Posterior vena cava (tissue), 2 donors: ENCODE measurements at regions not wholly inside any gene's neighbourhood (a gene's known extent, or its start where the extent isn't known, plus 50 kb on each side); places are given as distances from the start of the nearest gene placed in this dataset.
"Not testable (repeated sequence)": the region's sequence is repeated elsewhere in the genome, so short reads cannot be mapped to it uniquely, and the experiment has no call there.

Experiments used
- DNase-seq: peaks from one replicate; pipeline ENCODE4 v3.0.0-alpha.2; 2020; ENCODE audit warnings: low spot score
- intact Hi-C, 2 donors: fragments of 100-400 bp; cut with DNase I; formaldehyde crosslinking; loops; one replicate each; pipeline versions ENCODE4 v1.14.1 to v1.14.2; 2022 to 2023
- donor health status: DM: yes; HTN: yes; CAD: no.
- donor health status: DM: yes; HTN: yes; CAD: no.

DNA sequence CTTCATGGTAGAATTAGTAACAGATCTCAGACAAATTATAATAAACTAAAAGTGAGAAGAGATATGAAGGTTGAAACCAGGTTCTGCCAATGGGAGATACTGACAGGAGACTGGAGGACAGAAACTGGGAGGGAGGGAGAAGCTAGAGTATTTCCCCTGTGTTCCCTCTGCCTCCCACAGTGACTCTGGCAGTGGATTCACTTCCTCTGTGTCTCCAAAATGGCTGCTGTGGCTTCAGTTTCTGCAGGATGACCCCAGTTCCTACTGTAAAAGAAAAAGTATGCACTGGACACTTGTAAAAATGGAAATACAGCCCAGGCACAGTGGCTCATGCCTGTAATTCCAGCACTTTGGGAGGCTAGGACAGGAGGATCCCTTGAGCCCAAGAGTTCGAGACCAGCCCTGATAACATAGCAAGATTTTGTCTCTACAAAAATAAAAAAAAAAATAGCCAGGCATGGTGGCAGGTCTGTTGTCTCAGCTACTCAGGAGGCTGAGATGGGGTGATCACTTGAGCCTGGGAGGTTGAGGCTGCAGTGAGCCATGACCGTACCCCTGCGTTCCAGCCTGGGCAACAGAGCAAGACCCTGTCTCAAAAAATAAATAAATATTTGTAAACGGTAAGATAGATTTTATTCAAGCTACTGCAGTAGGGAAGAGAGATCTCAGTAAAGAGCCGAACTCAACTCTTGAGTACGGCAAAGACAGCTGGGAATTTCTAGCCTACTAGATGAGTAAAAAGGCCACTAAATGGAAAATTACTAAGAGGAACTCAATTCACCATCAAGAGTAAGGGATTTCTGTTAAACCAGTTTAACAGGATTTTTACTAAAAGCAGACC is 156.6 kb upstream of the TRIM24 start:
- no peak for DNase-seq
- intact Hi-C loops, result loop anchor here in 1 of 2 donors (1.0 kb wide), 1 partner anchor 31 kb away; no protein-coding TSS in a partner anchor

DNA sequence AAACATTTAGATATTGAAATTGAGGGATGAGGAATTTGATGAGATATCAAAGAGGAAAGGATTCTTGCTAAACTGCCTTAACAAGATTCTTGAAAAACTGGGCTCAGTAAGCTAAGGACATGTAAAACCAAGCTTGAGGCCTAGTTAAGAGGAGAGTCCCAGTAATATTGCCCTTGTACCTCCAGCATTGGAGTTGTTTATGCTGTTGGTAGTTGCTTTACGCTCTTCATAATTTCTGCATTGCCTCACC is 156.1 kb upstream of the TRIM24 start:
- intact Hi-C loops, result loop anchor here in 1 of 2 donors (1.0 kb wide), 1 partner anchor 32 kb away; no protein-coding TSS in a partner anchor
- DNase-seq, result no peak

DNA sequence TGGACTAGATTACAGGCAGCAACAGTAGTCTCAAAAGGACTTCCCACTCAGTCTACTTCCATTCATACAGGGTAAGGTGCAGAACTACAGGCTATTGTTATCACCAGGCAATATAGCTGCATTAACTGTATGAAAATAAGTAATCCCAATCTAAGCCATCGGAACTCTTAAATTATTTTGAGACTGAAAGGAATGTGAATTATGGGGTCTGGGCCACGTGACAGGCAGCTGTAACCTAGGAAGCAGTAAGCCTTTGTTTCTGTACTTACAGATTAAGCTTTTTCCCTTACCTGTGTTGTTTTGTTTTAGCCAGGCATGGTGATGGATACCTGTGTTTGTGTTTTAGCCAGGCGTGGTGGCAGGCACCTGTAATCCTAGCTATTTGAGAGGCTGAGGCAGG is 152.4 kb upstream of the TRIM24 start:
- DNase-seq, result no peak
- intact Hi-C loops, result no loop called here

DNA sequence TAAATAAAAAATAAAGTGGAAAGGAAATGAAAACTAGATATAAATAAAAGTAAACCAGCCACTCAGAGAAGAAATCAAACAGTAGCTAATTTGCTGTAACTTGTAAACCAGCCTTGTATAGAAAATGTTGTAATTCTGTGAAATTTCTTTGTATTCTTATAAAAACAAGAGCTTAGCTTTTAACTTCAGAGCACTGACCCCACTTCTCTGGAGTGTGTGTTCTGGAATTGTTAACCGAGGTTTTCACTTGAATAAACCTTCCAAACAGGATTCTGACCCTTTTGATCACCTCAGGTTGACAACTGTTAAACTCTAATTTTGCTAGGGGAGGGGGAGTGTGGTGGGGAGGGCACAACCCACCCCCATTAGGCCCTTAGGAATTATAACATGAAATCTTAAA is 151.9 kb upstream of the TRIM24 start:
- intact Hi-C loops, result no loop called here

DNA sequence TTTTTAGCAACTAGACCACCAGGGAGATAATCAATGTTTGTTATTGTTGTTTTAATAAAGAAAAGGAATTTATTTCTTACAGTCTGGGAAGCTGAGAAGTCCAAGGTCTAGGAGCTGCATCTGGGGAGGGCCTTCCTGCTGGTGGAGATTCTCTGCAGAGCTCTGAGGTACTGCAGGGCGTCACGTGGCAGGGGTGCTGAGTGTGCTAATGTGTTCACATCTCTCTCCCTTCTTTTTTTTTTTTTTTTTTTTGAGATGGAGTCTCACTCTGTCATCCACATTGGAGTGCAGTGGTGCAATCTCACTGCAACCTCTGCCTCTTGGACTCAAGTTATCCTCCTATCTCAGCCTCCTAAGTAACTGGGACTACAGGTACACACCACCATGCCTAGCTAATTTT is 150.9 kb upstream of the TRIM24 start:
- DNase-seq, result no peak
- intact Hi-C loops, result no loop called here

More for the DNA sequence above, 151.9 kb upstream of the TRIM24 start:
- DNase-seq, result no peak

DNA sequence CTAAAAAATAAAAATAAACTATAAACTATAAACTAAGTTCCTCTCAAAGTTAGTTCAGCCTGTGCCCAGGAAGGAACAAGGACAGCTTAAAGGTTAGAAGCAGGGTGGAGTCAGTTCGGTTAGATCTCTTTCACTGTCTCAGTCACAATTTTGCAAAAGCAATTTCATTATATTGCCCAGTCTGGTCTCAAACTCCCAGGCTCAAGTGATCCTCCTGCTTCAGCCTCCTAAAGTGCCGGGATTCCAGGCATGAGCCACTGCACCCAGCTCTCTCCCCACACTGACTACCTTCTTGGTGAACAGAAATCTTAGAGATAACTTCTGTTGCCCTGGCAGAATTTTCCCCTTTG is 146.3 kb upstream of the TRIM24 start:
- intact Hi-C loops, result no loop called here
- DNase-seq, result no peak

DNA sequence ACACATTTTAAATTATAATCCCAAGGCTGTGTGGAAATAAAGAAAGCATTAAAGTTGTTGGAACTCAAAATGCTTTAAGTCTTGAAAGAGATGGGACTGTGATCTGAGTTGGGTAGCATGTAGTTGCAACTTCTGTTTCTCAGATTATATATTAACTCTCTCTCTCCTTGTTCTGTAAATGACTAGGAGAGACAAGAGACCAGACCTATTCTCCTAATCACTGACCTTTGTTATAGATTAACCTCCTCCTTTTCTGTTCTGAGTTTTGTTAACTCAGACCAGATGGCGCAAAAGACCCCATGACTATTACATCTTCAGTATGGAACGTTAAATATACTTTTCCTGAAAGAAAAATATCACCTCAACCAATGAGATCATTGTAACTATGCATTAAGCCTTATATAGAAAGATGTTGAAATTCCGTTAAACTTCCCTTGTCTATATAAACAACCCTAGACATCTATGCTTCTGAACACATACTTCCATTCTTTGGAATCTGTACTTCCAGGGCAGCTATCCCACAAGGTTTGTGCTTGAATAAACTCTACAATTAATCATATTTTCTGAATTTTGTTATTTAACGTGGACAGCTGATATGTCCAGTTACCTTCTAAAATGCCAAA is 143.5 kb upstream of the TRIM24 start:
- DNase-seq, result no peak
- intact Hi-C loops, result no loop called here

DNA sequence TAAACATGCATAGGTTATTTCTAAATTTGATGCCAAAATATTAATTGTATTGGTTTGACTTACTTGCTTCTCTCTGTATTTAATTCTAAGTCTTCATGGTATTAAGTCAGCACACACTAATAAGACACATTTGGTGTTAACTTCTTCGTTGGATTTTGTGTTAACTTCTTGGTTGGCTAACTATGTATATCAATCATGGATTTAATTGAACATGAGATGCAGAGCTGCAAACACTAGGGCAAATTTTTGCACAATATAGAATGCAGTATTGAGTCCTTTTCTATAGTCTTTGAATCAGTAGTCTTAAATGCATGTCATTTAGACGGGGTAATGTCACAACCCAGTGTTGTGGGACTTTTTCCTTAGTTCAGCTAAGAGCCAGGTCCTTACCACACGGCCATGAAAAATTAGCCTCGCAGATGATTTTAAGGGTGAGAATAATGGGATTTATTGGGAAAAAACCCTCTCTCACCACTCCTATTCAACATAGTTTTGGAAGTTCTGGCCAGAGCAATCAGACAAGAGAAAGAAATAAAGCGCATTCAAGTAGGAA is 142.9 kb upstream of the TRIM24 start:
- DNase-seq, result no peak
- intact Hi-C loops, result no loop called here

DNA sequence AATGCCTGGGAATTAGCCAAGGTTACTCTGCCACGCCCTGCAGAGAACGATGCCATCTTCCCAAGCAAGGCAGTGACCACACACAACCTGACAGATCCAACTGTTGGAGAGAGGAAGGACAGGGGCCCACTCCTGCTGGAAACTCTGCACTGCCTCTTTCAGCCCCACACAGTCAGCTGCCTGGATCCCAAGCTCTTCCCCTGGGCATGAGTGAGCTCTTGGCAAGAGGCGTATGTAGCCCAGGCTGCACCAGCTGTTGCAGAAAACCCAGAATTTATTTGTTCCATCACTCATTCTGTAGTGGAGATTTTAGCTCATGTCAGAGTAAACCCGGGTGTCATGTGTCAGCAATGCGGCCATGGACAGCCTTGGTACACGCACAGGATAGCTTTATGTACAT is 135.1 kb upstream of the TRIM24 start:
- DNase-seq, result no peak

DNA sequence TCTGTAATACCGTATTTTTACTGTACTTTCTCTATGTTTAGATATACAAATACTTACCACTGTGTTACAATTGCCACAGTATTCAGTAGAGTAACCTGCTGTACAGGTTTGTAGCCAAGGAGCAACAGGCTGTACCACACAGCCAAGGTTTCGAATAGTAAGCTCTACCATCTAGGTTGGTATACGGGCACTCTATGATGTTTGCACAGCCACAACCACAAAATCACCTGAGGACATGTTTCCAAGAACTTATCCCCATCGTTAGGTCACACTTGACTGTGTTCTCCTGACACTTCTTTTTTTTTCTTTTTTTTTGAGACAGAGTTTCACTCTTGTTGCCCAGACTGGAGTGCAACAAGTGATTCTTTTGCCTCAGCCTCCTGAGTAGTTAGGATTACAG is 134.6 kb upstream of the TRIM24 start:
- intact Hi-C loops, result no loop called here

More for the DNA sequence above, 135.1 kb upstream of the TRIM24 start:
- intact Hi-C loops, result no loop called here

DNA sequence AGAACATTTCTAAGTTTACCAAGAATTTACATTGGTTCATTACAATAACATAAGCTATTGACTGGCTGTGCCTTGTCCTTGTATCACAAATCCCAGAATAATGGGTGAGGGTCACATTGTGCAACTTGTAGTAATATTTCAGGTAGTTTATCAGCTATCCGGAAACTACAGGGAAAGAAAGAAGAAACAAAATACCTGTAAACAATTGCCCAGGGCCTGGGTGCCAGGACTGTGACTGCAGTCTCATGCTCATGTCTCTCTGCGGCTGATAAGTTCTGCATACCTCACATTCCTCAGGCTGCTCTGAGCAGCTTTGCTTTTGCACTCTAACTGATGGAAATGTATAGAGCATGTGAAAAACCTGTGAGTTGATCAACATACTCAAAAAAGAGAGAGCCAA is 131.8 kb upstream of the TRIM24 start:
- DNase-seq, result no peak
- intact Hi-C loops, result no loop called here

More for the DNA sequence above, 134.6 kb upstream of the TRIM24 start:
- no peak for DNase-seq

DNA sequence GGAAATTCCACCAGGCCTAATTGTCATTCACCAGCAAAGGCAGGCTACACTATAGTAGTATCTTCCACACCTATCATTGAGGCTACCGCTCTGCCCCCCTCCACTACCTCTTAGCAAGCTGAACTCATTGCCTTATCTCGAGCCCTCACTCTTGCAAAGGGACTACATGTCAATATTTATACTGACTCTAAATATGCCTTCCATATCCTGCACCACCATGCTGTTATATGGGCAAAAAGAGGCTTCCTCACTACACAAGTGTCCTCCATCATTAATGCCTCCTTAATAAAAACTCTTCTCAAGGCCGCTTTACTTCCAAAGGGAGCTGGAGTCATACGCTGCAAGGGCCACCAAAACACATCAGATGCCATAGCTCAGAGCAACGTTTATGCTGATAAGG is 127.2 kb upstream of the TRIM24 start:
- intact Hi-C loops, DNase-seq: not testable (repeated sequence)

DNA sequence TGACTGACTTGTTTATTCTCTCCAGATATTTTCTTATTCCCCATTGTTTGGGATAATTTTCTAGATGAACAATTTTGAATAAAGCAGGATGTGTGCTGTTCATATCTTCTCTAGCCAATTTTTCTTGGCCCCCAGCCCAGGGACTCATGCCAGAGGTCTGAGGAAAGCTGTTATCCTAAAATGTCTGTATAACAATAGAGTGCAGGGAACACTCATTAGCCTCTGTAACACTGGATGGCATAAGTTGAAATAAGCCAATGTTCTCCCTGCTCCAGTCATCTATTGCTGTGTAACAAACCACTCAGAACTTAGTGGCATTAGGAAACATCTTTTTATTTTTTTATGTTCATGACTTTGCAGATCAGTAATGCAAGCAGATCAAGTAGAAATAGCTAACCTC is 121.7 kb upstream of the TRIM24 start:
- intact Hi-C loops, result no loop called here
- no peak for DNase-seq

DNA sequence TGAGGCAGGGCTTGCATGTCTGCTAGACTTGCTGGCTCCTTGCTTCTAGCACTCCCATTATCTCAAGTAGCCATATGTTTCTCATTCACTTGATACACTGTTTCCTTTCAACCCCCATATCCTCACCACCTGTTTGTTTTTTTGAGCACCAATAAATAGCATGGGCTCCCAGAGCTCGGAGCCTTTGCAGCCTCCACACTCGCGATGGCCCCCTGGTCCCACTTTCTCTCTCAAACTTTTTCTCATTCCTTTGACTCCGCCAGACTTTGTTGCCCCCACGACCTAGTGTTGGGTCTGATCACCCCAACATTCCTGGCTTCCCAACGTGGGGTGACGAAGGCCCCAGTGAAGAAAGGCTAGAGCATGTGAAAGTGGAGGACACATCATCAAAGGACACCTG is 120.8 kb upstream of the TRIM24 start:
- DNase-seq, intact Hi-C loops: not testable (repeated sequence)

DNA sequence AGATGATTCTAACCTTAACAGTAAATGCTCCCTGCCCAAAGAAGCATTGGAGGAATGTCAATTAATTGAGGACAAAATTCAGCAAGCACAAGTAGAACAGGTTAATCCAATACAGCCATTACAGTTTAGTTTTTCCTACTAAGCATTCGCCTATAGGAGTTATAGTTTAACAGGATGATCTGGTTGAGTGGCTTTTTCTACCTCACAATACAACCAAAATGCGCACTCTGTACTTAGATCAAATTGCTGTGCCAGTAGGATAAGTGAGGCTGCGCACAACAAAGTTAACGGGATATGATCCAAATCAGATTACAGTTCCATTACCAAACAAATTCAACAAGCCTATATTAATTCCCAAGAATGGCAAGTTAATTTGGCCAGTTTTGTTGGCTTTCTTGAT is 117.1 kb upstream of the TRIM24 start:
- intact Hi-C loops, result no loop called here

DNA sequence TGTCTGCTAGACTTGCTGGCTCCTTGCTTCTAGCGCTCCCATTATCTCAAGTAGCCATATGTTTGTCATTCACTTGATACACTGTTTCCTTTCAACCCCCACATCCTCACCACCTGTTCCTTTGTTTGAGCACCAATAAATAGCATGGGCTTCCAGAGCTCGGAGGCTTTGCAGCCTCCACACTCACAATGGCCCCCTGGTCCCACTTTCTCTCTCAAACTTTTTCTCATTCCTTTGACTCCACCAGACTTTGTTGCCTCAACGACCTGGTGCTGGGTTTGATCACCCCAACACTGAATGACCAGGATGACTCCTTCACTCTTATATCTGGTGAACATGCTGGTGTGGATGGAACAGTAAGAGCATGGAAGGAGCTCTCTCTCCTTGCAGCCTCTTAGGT is 114.5 kb upstream of the TRIM24 start:
- DNase-seq, result no peak
- intact Hi-C loops, result no loop called here

More for the DNA sequence above, 117.1 kb upstream of the TRIM24 start:
- DNase-seq, result no peak

DNA sequence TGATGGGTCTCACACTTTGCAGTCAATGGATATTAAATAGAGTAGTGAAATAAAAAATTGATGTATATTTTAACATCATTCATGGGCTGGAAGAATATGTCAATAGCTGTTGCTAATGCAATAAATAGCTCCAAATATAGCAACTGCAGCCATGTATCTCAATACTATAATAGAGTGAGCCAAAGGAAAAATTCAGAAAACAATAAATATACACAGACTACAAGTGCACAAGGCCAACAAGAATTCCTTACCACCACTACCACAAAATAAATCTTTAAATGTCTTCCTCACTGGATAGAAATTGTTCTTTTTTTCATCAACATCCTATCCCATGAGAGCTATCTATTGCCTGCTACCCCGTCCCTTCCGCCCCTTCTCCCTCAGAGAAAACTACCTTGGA is 113.1 kb upstream of the TRIM24 start:
- no peak for DNase-seq
- intact Hi-C loops, result no loop called here

DNA sequence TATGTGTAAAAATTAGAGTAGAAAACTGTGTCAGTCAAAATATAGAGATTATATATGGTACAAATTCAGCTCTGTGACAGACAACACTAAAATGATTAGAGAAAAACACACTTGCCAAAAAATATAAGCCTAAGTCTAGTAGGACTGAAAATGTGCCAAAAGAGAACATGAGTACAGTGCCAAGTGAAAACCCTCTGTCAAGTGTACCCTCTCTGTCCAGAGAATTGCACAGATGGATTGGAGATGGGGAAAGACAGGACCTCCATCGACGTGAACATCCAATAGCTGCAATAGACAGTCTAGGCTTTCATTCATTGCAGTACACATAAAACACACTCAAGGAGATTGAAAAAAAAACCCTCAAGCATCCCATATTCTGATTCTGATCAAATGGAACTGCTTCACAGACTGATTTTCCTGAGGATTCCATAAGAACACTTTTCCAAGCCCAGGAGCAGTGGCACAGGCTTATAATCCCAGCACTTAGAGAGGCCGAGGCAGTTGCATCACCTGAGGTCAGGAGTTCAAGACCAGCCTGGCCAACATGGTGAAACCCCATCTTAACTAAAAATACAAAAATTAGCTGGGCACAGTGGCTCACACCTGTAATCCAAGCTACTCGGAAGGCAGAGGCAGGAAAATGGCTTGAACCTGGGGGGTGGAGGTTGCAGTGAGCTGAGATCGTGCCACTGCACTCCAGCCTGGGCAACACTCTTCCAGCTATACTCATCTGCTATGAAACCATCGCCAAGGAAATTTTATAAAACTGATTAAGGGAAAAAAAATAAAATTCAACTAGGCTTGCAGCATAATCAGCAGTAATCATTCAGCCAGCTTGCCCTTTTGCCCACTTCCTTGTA is 110.0 kb upstream of the TRIM24 start:
- intact Hi-C loops, result no loop called here
- no peak for DNase-seq

DNA sequence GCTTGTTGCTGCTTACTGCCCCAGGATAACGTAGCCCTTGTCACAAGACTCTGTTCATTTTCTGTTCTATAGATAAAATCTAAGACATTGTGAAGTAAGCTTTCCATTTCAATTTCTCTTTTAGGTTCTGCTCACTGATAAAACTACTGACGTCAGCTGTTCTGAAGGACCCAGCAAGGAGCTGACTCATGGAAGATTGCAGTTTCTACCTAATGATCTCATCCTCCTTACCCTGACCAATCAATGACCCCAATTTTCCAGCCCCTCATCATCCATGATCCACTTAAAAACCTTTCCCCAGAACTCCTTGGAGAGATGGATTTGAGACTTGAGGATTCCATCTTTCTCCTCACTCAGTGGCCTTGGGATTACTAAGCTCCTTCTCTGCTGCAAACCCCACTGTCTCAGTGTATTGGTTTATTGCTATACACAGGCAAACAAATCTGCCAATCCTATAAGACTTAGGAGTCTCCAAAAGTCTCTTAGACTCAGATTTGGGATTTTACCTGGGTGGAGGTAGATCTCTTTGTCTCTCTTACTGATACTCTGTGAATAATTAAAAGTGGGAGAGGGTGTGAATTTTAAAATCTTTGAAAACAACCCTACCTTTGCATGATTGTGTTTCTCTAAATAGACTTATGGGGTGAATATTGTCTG is 109.2 kb upstream of the TRIM24 start:
- intact Hi-C loops, result no loop called here
- no peak for DNase-seq
